Esophagus squamous epithelium (tissue), 5 donors: ENCODE measurements at regions not wholly inside any gene's neighbourhood (a gene's known extent, or its start where the extent isn't known, plus 50 kb on each side); places are given as distances from the start of the nearest gene placed in this dataset.

ENCODE experiments used
- DNase-seq: peaks from one replicate; lab custom pipeline; 2025; lab: John Stamatoyannopoulos, UW
- H3K27ac ChIP-seq, 4 donors: fragments of 200-600 bp; sonication (generic); one replicate each; pipeline ENCODE4 v1.5.1; 2016 to 2019; ENCODE audit warnings: mild to moderate bottlenecking in 1 of 4
- H3K27me3 ChIP-seq, 4 donors: fragments of 200-600 bp; sonication (generic); 1 replicate in 3 of 4; 2 replicates in 1 of 4; pipeline versions ENCODE4 v1.5.1 to v1.6.0; 2017 to 2021; ENCODE audit warnings: antibody characterized with exemption in 1 of 4
- H3K36me3 ChIP-seq, 3 donors: fragments of 200-600 bp; sonication (generic); one replicate each; pipeline ENCODE4 v1.5.1; 2016 to 2019
- H3K4me1 ChIP-seq, 3 donors: fragments of 200-600 bp; sonication (generic); one replicate each; pipeline ENCODE4 v1.5.1; 2017 to 2019
- H3K4me3 ChIP-seq, 4 donors: fragments of 200-600 bp; sonication (generic); 1 replicate in 3 of 4; 2 replicates in 1 of 4; pipeline ENCODE4 v1.5.1; 2016 to 2019; ENCODE audit warnings: mild to moderate bottlenecking in 2 of 4, moderate library complexity in 1 of 4
- H3K9me3 ChIP-seq, 3 donors: fragments of 200-600 bp; sonication (generic); one replicate each; pipeline ENCODE4 v1.5.1; 2016 to 2019
- CTCF ChIP-seq, 6 experiments: fragments of 450-650 bp in 4 of 6; fragments of 200-600 bp in 2 of 6; sonication (generic) in 2 of 6; IDR thresholded peaks; one replicate each; pipeline ENCODE4 v1.5.1; 2016 to 2019; ENCODE audit warnings: antibody characterized with exemption in 6 of 6, mild to moderate bottlenecking in 4 of 6, moderate library complexity in 4 of 6
- POLR2A ChIP-seq, 4 donors: fragments of 450-650 bp; IDR thresholded peaks; one replicate each; pipeline ENCODE4 v1.6.1; 2017; ENCODE audit warnings: antibody characterized with exemption in 4 of 4, mild to moderate bottlenecking in 4 of 4, moderate library complexity in 3 of 4
- WGBS, 2 donors: methylation state at CpG; one replicate each; pipeline ENCODE4 v1.1.5; 2018; 5-methylcytosine and 5-hydroxymethylcytosine counted together
- intact Hi-C: fragments of 100-400 bp; cut with DNase I; formaldehyde crosslinking; loops from one replicate; pipeline ENCODE4 v1.15.0; 2022
- donor health status: DM: yes; HTN: yes; CAD: no.

GRCh38 chr12:86770871-86771270 is 514.7 kb upstream of the MGAT4C start:
- H3K36me3 ChIP-seq: no peaks in the 10 kb centered on the region
- TF ChIP-seq CTCF (IDR thresholded peaks at IDR 0.05): no peak
- no peak for TF ChIP-seq POLR2A (IDR thresholded peaks at IDR 0.05)
- no peak overlapping the region for H3K4me3 ChIP-seq
- H3K9me3 ChIP-seq: no peaks in the 10 kb centered on the region
- no peak overlapping the region for H3K27ac ChIP-seq
- no peak for DNase-seq
- H3K4me1 ChIP-seq: no peaks in the 10 kb centered on the region
- no peaks in the 10 kb centered on the region for H3K27me3 ChIP-seq
- intact Hi-C loops: no loop called here

- Histone ChIP-seq H3K4me3 (no peak overlapping the region), H3K4me1 (no peaks in the 10 kb centered on the region), H3K27ac (no peak overlapping the region), H3K27me3 (no peaks in the 10 kb centered on the region), H3K9me3 (no peaks in the 10 kb centered on the region), H3K36me3 (no peaks in the 10 kb centered on the region)
- TF ChIP-seq POLR2A (IDR thresholded peaks at IDR 0.05) (no peak), CTCF (IDR thresholded peaks at IDR 0.05) (no peak)
- no peak for DNase-seq
- intact Hi-C loops: no loop called here
- 52 to 54% methylated on average over 2 of the region's 2 CpGs for WGBS, 2 donors
These were observed 492.7 kb upstream of the MGAT4C start for GRCh38 chr12:86748894-86749293.

- Histone ChIP-seq H3K36me3 (no peaks in the 10 kb centered on the region), H3K9me3 (no peaks in the 10 kb centered on the region), H3K4me3 (no peak overlapping the region), H3K27me3 (no peaks in the 10 kb centered on the region), H3K27ac (no peak overlapping the region), H3K4me1 (no peaks in the 10 kb centered on the region)
- no peak for DNase-seq
- intact Hi-C loops: no loop called here
- no peak for TF ChIP-seq POLR2A (IDR thresholded peaks at IDR 0.05)
- no peak for TF ChIP-seq CTCF (IDR thresholded peaks at IDR 0.05)
- WGBS, 2 donors: 59 to 69% methylated on average over 2 of the region's 2 CpGs
These were observed 488.5 kb upstream of the MGAT4C start for GRCh38 chr12:86744547-86745212.

- no peaks in the 10 kb centered on the region for H3K4me1 ChIP-seq
- DNase-seq: no peak
- no peaks in the 10 kb centered on the region for H3K27me3 ChIP-seq
- no peaks in the 10 kb centered on the region for H3K36me3 ChIP-seq
- H3K27ac ChIP-seq: no peak overlapping the region
- no peaks in the 10 kb centered on the region for H3K9me3 ChIP-seq
- H3K4me3 ChIP-seq: no peak overlapping the region
- intact Hi-C loops: no loop called here
- TF ChIP-seq CTCF (IDR thresholded peaks at IDR 0.05) (no peak), POLR2A (IDR thresholded peaks at IDR 0.05) (no peak)
- WGBS, 2 donors: 66 to 70% methylated on average over 5 of the region's 5 CpGs
These were observed 487.8 kb upstream of the MGAT4C start for GRCh38 chr12:86743875-86744536.

GRCh38 chr12:86741531-86741930 is 485.3 kb upstream of the MGAT4C start:
- Histone ChIP-seq H3K36me3 (no peaks in the 10 kb centered on the region), H3K27ac (no peak overlapping the region), H3K27me3 (no peaks in the 10 kb centered on the region), H3K9me3 (no peaks in the 10 kb centered on the region), H3K4me1 (no peaks in the 10 kb centered on the region), H3K4me3 (no peak overlapping the region)
- DNase-seq: no peak
- TF ChIP-seq CTCF (IDR thresholded peaks at IDR 0.05) (no peak), POLR2A (IDR thresholded peaks at IDR 0.05) (no peak)
- intact Hi-C loops: no loop called here
- 90 to 96% methylated on average over 1 of the region's 1 CpG for WGBS, 2 donors
